Mesodermal cell (in vitro differentiated cells): ENCODE measurements at regions not wholly inside any gene's neighbourhood (a gene's known extent, or its start where the extent isn't known, plus 50 kb on each side); places are given as distances from the start of the nearest gene placed in this dataset.
"Not testable (repeated sequence)": the region's sequence is repeated elsewhere in the genome, so short reads cannot be mapped to it uniquely, and the experiment has no call there.

ENCODE experiments used
- H3K27ac ChIP-seq: 2 replicates; pipeline ENCODE4 v1.7.0; 2013; ENCODE audit warnings: mild to moderate bottlenecking, low read depth, low read length, moderate library complexity; ENCODE audit not compliant: severe bottlenecking
- H3K36me3 ChIP-seq: 2 replicates; pipeline ENCODE4 v1.7.1; 2013; ENCODE audit warnings: mild to moderate bottlenecking, low read length, moderate library complexity; ENCODE audit not compliant: control insufficient read depth, insufficient read depth
- H3K4me1 ChIP-seq: one replicate; pipeline ENCODE4 v1.7.1; 2013; ENCODE audit warnings: mild to moderate bottlenecking, low read length; ENCODE audit not compliant: insufficient read depth, control insufficient read depth, poor library complexity, severe bottlenecking
- H3K4me3 ChIP-seq: 2 replicates; pipeline ENCODE4 v1.7.0; 2013; ENCODE audit warnings: low read length, control low read depth, mild to moderate bottlenecking; ENCODE audit not compliant: insufficient read depth, poor library complexity, severe bottlenecking; ENCODE audit errors: extremely low read depth
- H3K9me3 ChIP-seq: 2 replicates; pipeline ENCODE4 v1.7.1; 2013; ENCODE audit warnings: mild to moderate bottlenecking, low read length, moderate library complexity; ENCODE audit not compliant: control insufficient read depth
- WGBS, 2 experiments: methylation state at CpG; one replicate each; pipeline ENCODE4 v1.1.5; 2013; ENCODE audit warnings: missing lambda C conversion rate in 2 of 2; ENCODE audit not compliant: insufficient coverage in 2 of 2; 5-methylcytosine and 5-hydroxymethylcytosine counted together

- Histone ChIP-seq H3K27ac (no peak overlapping the region), H3K36me3 (no peaks in the 10 kb centered on the region), H3K4me3 (no peak overlapping the region), H3K9me3 (no peaks in the 10 kb centered on the region), H3K4me1 (peaks cover 8% of the 10 kb centered on the region)
- WGBS, 2 experiments, result no CpG with 5 or more reads among the region's 1 CpG
Observed at GRCh38 chr9:78896479-78896878, 599.6 kb downstream of the PSAT1 start.

- Histone ChIP-seq H3K27ac (no peak overlapping the region), H3K9me3 (no peaks in the 10 kb centered on the region), H3K4me3 (no peak overlapping the region), H3K4me1 (peaks cover 8% of the 10 kb centered on the region), H3K36me3 (no peaks in the 10 kb centered on the region)
- WGBS, 2 experiments, result no CpG with 5 or more reads among the region's 1 CpG
Observed at GRCh38 chr9:78898234-78898633, 601.3 kb downstream of the PSAT1 start.

- Histone ChIP-seq H3K9me3 (no peaks in the 10 kb centered on the region), H3K27ac (no peak overlapping the region), H3K4me3 (no peak overlapping the region), H3K36me3 (no peaks in the 10 kb centered on the region), H3K4me1 (peaks cover 8% of the 10 kb centered on the region)
- WGBS, 2 experiments, result 95 to 98% methylated on average over 4 of the region's 6 CpGs
Observed at GRCh38 chr9:78899006-78899405, 602.1 kb downstream of the PSAT1 start.

- Histone ChIP-seq H3K4me1 (peaks cover 8% of the 10 kb centered on the region), H3K9me3 (no peaks in the 10 kb centered on the region), H3K27ac (no peak overlapping the region), H3K4me3 (no peak overlapping the region), H3K36me3 (no peaks in the 10 kb centered on the region)
- WGBS, 2 experiments, result no CpG with 5 or more reads among the region's 1 CpG
Observed at GRCh38 chr9:78900500-78900899, 603.6 kb downstream of the PSAT1 start.

GRCh38 chr9:78902051-78902450 lies 605.1 kb downstream of the PSAT1 start:
- Histone ChIP-seq H3K36me3 (no peaks in the 10 kb centered on the region), H3K9me3 (no peaks in the 10 kb centered on the region), H3K4me3 (no peak overlapping the region), H3K27ac (no peak overlapping the region), H3K4me1 (peaks cover 8% of the 10 kb centered on the region)
- WGBS, 2 experiments, result 92 to 100% methylated on average over 1 of the region's 2 CpGs

GRCh38 chr9:78903581-78903980 lies 606.7 kb downstream of the PSAT1 start:
- Histone ChIP-seq H3K36me3 (no peaks in the 10 kb centered on the region), H3K4me3 (no peak overlapping the region), H3K27ac (no peak overlapping the region), H3K9me3 (peaks cover 1% of the 10 kb centered on the region), H3K4me1 (peaks cover 8% of the 10 kb centered on the region)

GRCh38 chr9:78904686-78905085 lies 607.8 kb downstream of the PSAT1 start:
- Histone ChIP-seq H3K9me3 (peaks cover 6% of the 10 kb centered on the region), H3K27ac (no peak overlapping the region), H3K4me1 (peaks cover 5% of the 10 kb centered on the region), H3K4me3 (no peak overlapping the region), H3K36me3 (no peaks in the 10 kb centered on the region)

- H3K36me3 ChIP-seq, result no peaks in the 10 kb centered on the region
- H3K27ac ChIP-seq, result no peak overlapping the region
Observed at GRCh38 chr9:78905387-78905786, 608.5 kb downstream of the PSAT1 start.

GRCh38 chr9:78905986-78906755 lies 609.2 kb downstream of the PSAT1 start:
- WGBS, 2 experiments, result 60% methylated on average over 1 of the region's 5 CpGs; no CpG with 5 or more reads in 1 of the 2 experiments
- H3K4me1 ChIP-seq, result no peaks in the 10 kb centered on the region
- no peaks in the 10 kb centered on the region for H3K36me3 ChIP-seq
- H3K4me3 ChIP-seq, result no peak overlapping the region
- peaks cover 6% of the 10 kb centered on the region for H3K9me3 ChIP-seq
- H3K27ac ChIP-seq, result no peak overlapping the region

More at GRCh38 chr9:78905387-78905786, 608.5 kb downstream of the PSAT1 start:
- WGBS, 2 experiments, result 80% methylated on average over 1 of the region's 1 CpG; no CpG with 5 or more reads in 1 of the 2 experiments
- no peaks in the 10 kb centered on the region for H3K4me1 ChIP-seq
- H3K4me3 ChIP-seq, result no peak overlapping the region
- peaks cover 6% of the 10 kb centered on the region for H3K9me3 ChIP-seq

- H3K36me3 ChIP-seq, result no peaks in the 10 kb centered on the region
- H3K27ac ChIP-seq, result no peak overlapping the region
- H3K9me3 ChIP-seq, result peaks cover 6% of the 10 kb centered on the region
- no peak overlapping the region for H3K4me3 ChIP-seq
- no CpG with 5 or more reads among the region's 2 CpGs for WGBS, 2 experiments
- H3K4me1 ChIP-seq, result no peaks in the 10 kb centered on the region
Observed at GRCh38 chr9:78909566-78909965, 612.6 kb downstream of the PSAT1 start.

GRCh38 chr9:78916884-78917283 lies 620.0 kb downstream of the PSAT1 start:
- 83 to 100% methylated on average over 1 of the region's 2 CpGs for WGBS, 2 experiments

More at GRCh38 chr9:78916884-78917283, 620.0 kb downstream of the PSAT1 start:
- H3K27ac ChIP-seq, H3K36me3 ChIP-seq, H3K9me3 ChIP-seq, H3K4me1 ChIP-seq, H3K4me3 ChIP-seq: not testable (repeated sequence)
